Chondrocyte (in vitro differentiated cells): ENCODE measurements at regions not wholly inside any gene's neighbourhood (a gene's known extent, or its start where the extent isn't known, plus 50 kb on each side); places are given as distances from the start of the nearest gene placed in this dataset.

ENCODE experiments used
- DNase-seq: peaks from one replicate; pipeline ENCODE4 v3.0.0; 2021; ENCODE audit warnings: mixed read lengths, low spot score
- H3K27ac Mint-ChIP-seq: one replicate; pipeline ENCODE4 v1.8.0; 2021; ENCODE audit warnings: mild to moderate bottlenecking, moderate library complexity, mixed read lengths; ENCODE audit not compliant: unreplicated experiment
- H3K27me3 Mint-ChIP-seq: 2 replicates; pipeline ENCODE4 v1.8.0; 2021; ENCODE audit warnings: low read depth, mixed read lengths
- H3K36me3 Mint-ChIP-seq: 2 replicates; pipeline ENCODE4 v1.8.0; 2021; ENCODE audit warnings: low read depth, mixed read lengths
- H3K4me1 Mint-ChIP-seq: 2 replicates; pipeline ENCODE4 v1.8.0; 2021; ENCODE audit warnings: low read depth, mild to moderate bottlenecking, mixed read lengths
- H3K4me3 Mint-ChIP-seq: one replicate; pipeline ENCODE4 v1.8.0; 2021; ENCODE audit warnings: mild to moderate bottlenecking, moderate library complexity, mixed read lengths; ENCODE audit not compliant: unreplicated experiment
- H3K9me3 Mint-ChIP-seq: 2 replicates; pipeline ENCODE4 v1.8.0; 2021; ENCODE audit warnings: low read depth, mixed read lengths
- TF ChIP-seq, protein P1 (sequence below): fragments of 200-600 bp; sonication (generic); IDR thresholded peaks from 2 replicates; pipeline ENCODE4 v1.5.0; 2021; ENCODE audit warnings: antibody characterized with exemption, mild to moderate bottlenecking, moderate library complexity

DNA sequence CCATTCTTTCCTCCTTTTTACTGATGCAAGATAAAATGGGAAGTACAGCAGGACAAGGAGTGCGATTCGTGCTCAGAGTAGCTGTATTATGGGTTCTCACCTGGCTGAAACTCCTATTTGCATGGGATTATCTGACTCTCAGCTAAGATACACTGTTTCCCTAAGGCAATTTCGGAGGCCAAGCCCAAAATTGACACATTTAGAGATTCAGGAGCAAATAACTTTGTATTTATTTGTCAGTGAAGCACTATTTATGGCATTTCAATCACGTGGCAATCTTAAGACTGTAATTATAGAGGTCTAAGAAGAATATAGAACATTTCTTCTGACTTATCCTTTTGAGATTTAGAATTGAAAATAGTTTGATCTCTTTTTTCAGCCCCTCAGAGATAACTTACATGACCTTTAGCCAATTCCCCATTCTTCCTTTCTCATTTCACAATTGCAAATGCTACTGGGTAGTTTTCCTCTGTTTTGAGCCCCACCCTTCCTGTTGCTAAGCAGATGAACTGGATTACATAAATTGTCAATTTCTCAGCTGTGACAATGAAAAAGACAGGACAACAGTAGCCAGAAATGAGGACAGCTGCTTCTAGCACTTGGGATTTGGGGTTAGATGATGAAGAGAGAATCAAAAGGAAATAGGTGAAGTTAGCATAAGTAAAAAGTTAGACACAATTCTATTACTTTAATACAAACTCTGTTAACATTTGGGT is 122.7 kb upstream of the FRY start:
- Mint-ChIP-seq H3K9me3 (no peaks in the 10 kb centered on the region), H3K36me3 (peaks cover 1% of the 10 kb centered on the region), H3K4me3 (no peak overlapping the region), H3K27me3 (peaks cover 7% of the 10 kb centered on the region), H3K27ac (no peak overlapping the region), H3K4me1 (peaks cover 62% of the 10 kb centered on the region)
- TF ChIP-seq, protein P1, sequence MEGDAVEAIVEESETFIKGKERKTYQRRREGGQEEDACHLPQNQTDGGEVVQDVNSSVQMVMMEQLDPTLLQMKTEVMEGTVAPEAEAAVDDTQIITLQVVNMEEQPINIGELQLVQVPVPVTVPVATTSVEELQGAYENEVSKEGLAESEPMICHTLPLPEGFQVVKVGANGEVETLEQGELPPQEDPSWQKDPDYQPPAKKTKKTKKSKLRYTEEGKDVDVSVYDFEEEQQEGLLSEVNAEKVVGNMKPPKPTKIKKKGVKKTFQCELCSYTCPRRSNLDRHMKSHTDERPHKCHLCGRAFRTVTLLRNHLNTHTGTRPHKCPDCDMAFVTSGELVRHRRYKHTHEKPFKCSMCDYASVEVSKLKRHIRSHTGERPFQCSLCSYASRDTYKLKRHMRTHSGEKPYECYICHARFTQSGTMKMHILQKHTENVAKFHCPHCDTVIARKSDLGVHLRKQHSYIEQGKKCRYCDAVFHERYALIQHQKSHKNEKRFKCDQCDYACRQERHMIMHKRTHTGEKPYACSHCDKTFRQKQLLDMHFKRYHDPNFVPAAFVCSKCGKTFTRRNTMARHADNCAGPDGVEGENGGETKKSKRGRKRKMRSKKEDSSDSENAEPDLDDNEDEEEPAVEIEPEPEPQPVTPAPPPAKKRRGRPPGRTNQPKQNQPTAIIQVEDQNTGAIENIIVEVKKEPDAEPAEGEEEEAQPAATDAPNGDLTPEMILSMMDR, result no peak
- no peak for DNase-seq

DNA sequence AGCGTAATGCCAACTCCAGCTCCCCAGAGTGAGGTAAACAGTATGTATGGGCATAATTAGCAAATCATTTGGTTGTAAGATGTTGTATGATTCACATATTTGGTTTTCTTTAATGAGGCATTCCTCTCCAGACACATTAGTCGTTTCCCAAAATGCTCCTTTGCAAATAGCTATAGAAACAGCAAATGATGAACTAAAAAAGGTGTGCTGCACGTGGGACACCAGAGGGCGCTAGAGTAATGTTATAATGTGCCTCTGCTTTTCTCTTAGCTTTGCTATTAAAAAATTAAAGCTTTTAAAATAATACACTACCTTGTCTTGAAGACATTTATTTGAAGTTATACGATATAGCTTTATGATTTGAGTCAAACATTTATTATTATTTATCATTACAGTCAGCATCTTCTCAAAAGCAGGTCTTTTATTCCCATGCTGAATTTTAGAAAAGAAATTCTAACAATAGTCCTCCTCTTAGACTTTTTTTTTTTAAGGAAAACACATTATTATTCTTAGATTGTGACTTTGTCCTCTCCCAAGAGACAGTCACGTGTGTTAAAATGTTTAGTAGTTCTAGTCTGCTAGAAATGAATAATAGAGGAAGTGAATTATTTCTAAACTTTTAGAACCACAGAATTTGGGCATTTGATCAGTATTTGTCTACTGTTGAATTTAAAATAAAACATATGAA is 121.6 kb upstream of the FRY start:
- peaks cover 7% of the 10 kb centered on the region for H3K27me3 Mint-ChIP-seq
- no peak for DNase-seq
- TF ChIP-seq, protein P1, result peak; percentile 99

DNA sequence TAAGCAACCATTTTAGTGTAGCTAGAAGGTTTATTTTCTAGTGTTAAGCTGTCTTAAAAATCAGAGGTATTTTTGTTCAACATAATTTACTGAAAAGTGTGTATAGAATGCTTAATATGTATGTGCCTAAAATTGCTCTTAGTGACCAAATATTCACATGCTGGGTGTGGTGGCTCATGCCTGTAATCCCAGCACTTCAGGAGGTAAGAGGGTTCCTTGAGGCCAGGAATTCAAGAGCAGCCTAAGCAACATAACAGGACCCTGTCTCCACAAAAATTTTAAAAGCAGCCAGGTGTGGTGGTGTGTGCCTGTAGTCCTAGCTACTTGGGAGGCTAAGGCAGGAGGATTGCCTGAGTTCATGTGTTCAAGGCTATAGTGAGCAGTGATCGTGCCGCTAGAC is 120.9 kb upstream of the FRY start:
- Mint-ChIP-seq H3K27ac (peak overlapping the region; percentile 10), H3K27me3 (peaks cover 7% of the 10 kb centered on the region), H3K4me1 (peaks cover 49% of the 10 kb centered on the region), H3K36me3 (peaks cover 3% of the 10 kb centered on the region), H3K9me3 (no peaks in the 10 kb centered on the region), H3K4me3 (no peak overlapping the region)
- DNase-seq, result no peak
- TF ChIP-seq, protein P1, result no peak

More for the DNA sequence above, 121.6 kb upstream of the FRY start:
- Mint-ChIP-seq H3K27ac (peak overlapping the region; percentile 69), H3K9me3 (no peaks in the 10 kb centered on the region), H3K4me3 (no peak overlapping the region), H3K36me3 (peaks cover 3% of the 10 kb centered on the region), H3K4me1 (peaks cover 53% of the 10 kb centered on the region)

DNA sequence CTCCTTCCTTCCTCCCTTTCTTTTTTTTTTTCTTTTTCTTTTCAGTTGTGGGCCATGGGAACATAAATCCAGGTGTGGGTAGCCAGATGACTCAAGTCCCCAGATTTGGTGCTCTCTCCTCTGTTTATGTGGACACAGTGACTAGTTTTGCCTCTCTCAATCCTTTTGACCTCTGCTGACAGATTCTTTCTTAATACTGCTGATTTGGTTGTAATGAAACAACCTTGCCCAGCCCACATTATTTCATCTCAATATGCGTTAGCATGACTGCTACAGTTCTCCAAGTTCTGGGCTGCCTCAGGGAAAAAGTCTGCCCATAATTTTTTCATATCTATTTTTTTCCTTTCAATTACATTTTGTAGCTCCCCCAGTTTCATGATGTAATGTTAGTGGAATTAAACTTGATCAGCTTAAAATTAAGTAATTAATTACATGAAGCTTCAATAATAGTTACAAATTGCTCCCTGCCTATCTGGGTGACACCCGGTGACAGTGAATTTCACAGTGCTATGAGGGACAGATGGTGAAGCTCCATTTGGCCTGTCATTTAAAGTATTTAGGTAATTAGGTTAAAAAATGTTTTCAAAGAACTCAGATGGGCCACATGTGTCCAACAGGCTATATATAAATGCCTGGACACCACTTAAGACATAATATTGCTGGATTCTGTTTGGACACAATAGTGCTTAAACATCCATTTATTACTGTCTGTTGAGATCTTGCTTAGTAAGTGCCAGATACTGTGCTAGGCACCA is 118.8 kb upstream of the FRY start:
- Mint-ChIP-seq H3K4me3 (no peak overlapping the region), H3K4me1 (peaks cover 49% of the 10 kb centered on the region)
- TF ChIP-seq, protein P1, result no peak

DNA sequence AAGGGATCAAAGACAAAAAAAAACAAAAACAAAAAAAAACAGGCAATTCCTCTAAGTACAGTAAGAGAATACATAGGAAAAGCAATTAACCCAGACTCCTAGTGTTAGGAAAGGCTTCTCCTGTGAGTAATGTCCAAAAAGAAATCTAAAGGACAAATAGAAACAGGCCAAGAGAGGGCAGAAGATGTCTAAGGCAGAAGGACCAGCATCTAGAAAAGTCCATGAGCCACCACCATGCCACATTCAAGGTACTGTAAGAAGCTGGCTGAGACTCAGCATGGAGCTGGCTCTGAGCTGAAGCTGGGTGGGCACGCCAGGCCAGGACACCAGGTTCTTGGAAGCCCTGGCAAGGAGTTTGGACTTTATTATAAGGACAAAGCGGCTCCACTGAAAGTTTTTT is 118.1 kb upstream of the FRY start:
- H3K4me3 Mint-ChIP-seq, result no peak overlapping the region
- peak overlapping the region; percentile 28 for H3K27ac Mint-ChIP-seq

More for the DNA sequence above, 118.8 kb upstream of the FRY start:
- no peak for DNase-seq
- Mint-ChIP-seq H3K9me3 (no peaks in the 10 kb centered on the region), H3K36me3 (peaks cover 2% of the 10 kb centered on the region), H3K27ac (no peak overlapping the region), H3K27me3 (peaks cover 2% of the 10 kb centered on the region)

More for the DNA sequence above, 118.1 kb upstream of the FRY start:
- no peak for DNase-seq
- TF ChIP-seq, protein P1, result peak; percentile 51
- peaks cover 2% of the 10 kb centered on the region for H3K36me3 Mint-ChIP-seq
- H3K27me3 Mint-ChIP-seq, result no peaks in the 10 kb centered on the region
- H3K4me1 Mint-ChIP-seq, result peaks cover 49% of the 10 kb centered on the region
- no peaks in the 10 kb centered on the region for H3K9me3 Mint-ChIP-seq
